SK-N-SH treated with all-trans-retinoic acid at 6 μM for 48 hours (cell line): ENCODE measurements at regions not wholly inside any gene's neighbourhood (a gene's known extent, or its start where the extent isn't known, plus 50 kb on each side); places are given as distances from the start of the nearest gene placed in this dataset.

Source experiments
- ATAC-seq: fragments of 200-7000 bp; cut with Tn5 transposase; 3 replicates; pipeline ENCODE4 v1.9.1; 2020; ENCODE audit warnings: mild to moderate bottlenecking, moderate library complexity
- ARNTL ChIP-seq: fragments of 450-650 bp; formaldehyde crosslinking; IDR thresholded peaks from 2 replicates; pipeline ENCODE4 v1.5.0; 2020; ENCODE audit warnings: low read depth, mild to moderate bottlenecking, moderate library complexity, borderline replicate concordance
- BACH2 ChIP-seq: fragments of 250-450 bp; sonication (Bioruptor Pico); IDR thresholded peaks from 2 replicates; pipeline ENCODE4 v1.9.0; 2021; ENCODE audit warnings: mild to moderate bottlenecking, borderline replicate concordance
- CREB5 ChIP-seq: fragments of 250-450 bp; sonication (Bioruptor Pico); IDR thresholded peaks from 2 replicates; pipeline ENCODE4 v1.5.1; 2020; ENCODE audit warnings: low read depth, mild to moderate bottlenecking, moderate library complexity
- CSDC2 ChIP-seq: fragments of 250-450 bp; sonication (Bioruptor Pico); IDR thresholded peaks from 2 replicates; pipeline ENCODE4 v1.5.0; 2020; ENCODE audit warnings: mild to moderate bottlenecking, moderate library complexity
- CSRNP3 ChIP-seq: fragments of 250-450 bp; sonication (Bioruptor Pico); IDR thresholded peaks from 2 replicates; pipeline ENCODE4 v1.5.1; 2021; ENCODE audit warnings: mild to moderate bottlenecking, moderate library complexity
- ESRRG ChIP-seq: fragments of 250-450 bp; sonication (Bioruptor Pico); IDR thresholded peaks from 2 replicates; pipeline ENCODE4 v1.6.1; 2021; ENCODE audit warnings: mild to moderate bottlenecking
- GLIS3 ChIP-seq: fragments of 250-450 bp; sonication (Bioruptor Pico); IDR thresholded peaks from 2 replicates; pipeline ENCODE4 v1.5.0; 2020; ENCODE audit warnings: mild to moderate bottlenecking, moderate library complexity
- ISL1 ChIP-seq: fragments of 250-450 bp; sonication (Bioruptor Pico); IDR thresholded peaks from 2 replicates; pipeline ENCODE4 v2.1.2; 2022; ENCODE audit warnings: mild to moderate bottlenecking, moderate library complexity
- OSR1 ChIP-seq: fragments of 250-450 bp; sonication (Bioruptor Pico); IDR thresholded peaks from 2 replicates; pipeline ENCODE4 v1.8.0; 2022; ENCODE audit warnings: moderate library complexity, mild to moderate bottlenecking, inconsistent platforms
- PATZ1 ChIP-seq: fragments of 250-450 bp; sonication (Bioruptor Pico); IDR thresholded peaks from 2 replicates; pipeline ENCODE4 v1.8.0; 2020; ENCODE audit warnings: mild to moderate bottlenecking, moderate library complexity, borderline replicate concordance
- POU6F1 ChIP-seq: fragments of 250-450 bp; sonication (Bioruptor Pico); IDR thresholded peaks from 2 replicates; pipeline ENCODE4 v1.8.0; 2021; ENCODE audit warnings: low read depth, mild to moderate bottlenecking, moderate library complexity, borderline replicate concordance
- PPARA ChIP-seq: fragments of 250-450 bp; sonication (Bioruptor Pico); IDR thresholded peaks from 2 replicates; pipeline ENCODE4 v1.5.0; 2020; ENCODE audit warnings: mild to moderate bottlenecking, borderline replicate concordance
- RARB ChIP-seq: fragments of 250-450 bp; sonication (Bioruptor Pico); IDR thresholded peaks from 2 replicates; pipeline ENCODE4 v1.8.0; 2021; ENCODE audit warnings: mild to moderate bottlenecking, moderate library complexity
- SNAI2 ChIP-seq: fragments of 250-450 bp; sonication (Bioruptor Pico); IDR thresholded peaks from 2 replicates; pipeline ENCODE4 v1.5.0; 2020; ENCODE audit warnings: mild to moderate bottlenecking, moderate library complexity
- TCF4 ChIP-seq: fragments of 250-450 bp; sonication (Bioruptor Pico); IDR thresholded peaks from 2 replicates; pipeline ENCODE4 v1.8.0; 2021; ENCODE audit warnings: mild to moderate bottlenecking, moderate library complexity, borderline replicate concordance
- TOX ChIP-seq: fragments of 250-450 bp; sonication (Bioruptor Pico); IDR thresholded peaks from 2 replicates; pipeline ENCODE4 v1.8.0; 2021; ENCODE audit warnings: mild to moderate bottlenecking, moderate library complexity, borderline replicate concordance
- TSHZ2 ChIP-seq: fragments of 250-450 bp; sonication (Bioruptor Pico); IDR thresholded peaks from 2 replicates; pipeline ENCODE4 v1.5.0; 2020; ENCODE audit warnings: mild to moderate bottlenecking, moderate library complexity
- ZC3H10 ChIP-seq: fragments of 250-450 bp; sonication (Bioruptor Pico); IDR thresholded peaks from 2 replicates; pipeline ENCODE4 v1.5.1; 2021; ENCODE audit warnings: mild to moderate bottlenecking, moderate library complexity
- ZFP3 ChIP-seq: fragments of 250-450 bp; sonication (Bioruptor Pico); IDR thresholded peaks from 2 replicates; pipeline ENCODE4 v1.5.0; 2020; ENCODE audit warnings: mild to moderate bottlenecking, moderate library complexity
- ZNF70 ChIP-seq: fragments of 450-650 bp; formaldehyde crosslinking; IDR thresholded peaks from 2 replicates; pipeline ENCODE4 v1.5.0; 2020; ENCODE audit warnings: mild to moderate bottlenecking, moderate library complexity

GRCh38 chr2:88350331-88351248 lies 101.9 kb downstream of the FOXI3 start:
- ATAC-seq: peak; percentile 78
- TF ChIP-seq RARB (CRISPR knock-in tag) (no peak), POU6F1 (CRISPR knock-in tag) (no peak), ZNF70 (CRISPR knock-in tag) (no peak), TCF4 (CRISPR knock-in tag) (no peak), CSRNP3 (CRISPR knock-in tag) (no peak), ZC3H10 (CRISPR knock-in tag) (no peak), ARNTL (CRISPR knock-in tag) (no peak), ZFP3 (CRISPR knock-in tag) (no peak), ISL1 (CRISPR knock-in tag) (no peak), PPARA (CRISPR knock-in tag) (no peak), TSHZ2 (no peak), ESRRG (CRISPR knock-in tag) (no peak), CSDC2 (CRISPR knock-in tag) (no peak), CREB5 (CRISPR knock-in tag) (no peak), SNAI2 (CRISPR knock-in tag) (no peak), BACH2 (CRISPR knock-in tag) (no peak), OSR1 (no peak), GLIS3 (CRISPR knock-in tag) (no peak), PATZ1 (no peak)

- ATAC-seq: no peak
- TF ChIP-seq ZNF70 (CRISPR knock-in tag) (no peak), OSR1 (no peak), PATZ1 (no peak), ZFP3 (CRISPR knock-in tag) (no peak), ISL1 (CRISPR knock-in tag) (no peak), ARNTL (CRISPR knock-in tag) (no peak), GLIS3 (CRISPR knock-in tag) (no peak), ESRRG (CRISPR knock-in tag) (no peak), CSDC2 (CRISPR knock-in tag) (no peak), ZC3H10 (CRISPR knock-in tag) (no peak), SNAI2 (CRISPR knock-in tag) (no peak), TOX (CRISPR knock-in tag) (no peak), BACH2 (CRISPR knock-in tag) (no peak), CREB5 (CRISPR knock-in tag) (no peak), RARB (CRISPR knock-in tag) (no peak), TCF4 (CRISPR knock-in tag) (no peak), CSRNP3 (CRISPR knock-in tag) (no peak), POU6F1 (CRISPR knock-in tag) (no peak)
Observed at GRCh38 chr2:88345842-88346241, 106.7 kb downstream of the FOXI3 start.
